Coronary artery (tissue), 2 donors: ENCODE measurements at regions not wholly inside any gene's neighbourhood (a gene's known extent, or its start where the extent isn't known, plus 50 kb on each side); places are given as distances from the start of the nearest gene placed in this dataset.
"Not testable (repeated sequence)": the region's sequence is repeated elsewhere in the genome, so short reads cannot be mapped to it uniquely, and the experiment has no call there.

Source experiments
- DNase-seq: peaks from one replicate; pipeline ENCODE4 v3.0.0-alpha.2; 2017; ENCODE audit warnings: low spot score
- H3K27ac ChIP-seq, 2 donors: fragments of 200-600 bp; sonication (generic); one replicate each; pipeline ENCODE4 v1.5.1; 2016 to 2019
- H3K4me3 ChIP-seq: fragments of 200-600 bp; sonication (generic); 2 replicates; pipeline ENCODE4 v1.5.1; 2016; ENCODE audit warnings: mild to moderate bottlenecking, moderate library complexity
- TF ChIP-seq, protein P1 (sequence below): fragments of 200-600 bp; sonication (generic); IDR thresholded peaks from one replicate; pipeline ENCODE4 v1.5.1; 2019; ENCODE audit warnings: antibody characterized with exemption

DNA sequence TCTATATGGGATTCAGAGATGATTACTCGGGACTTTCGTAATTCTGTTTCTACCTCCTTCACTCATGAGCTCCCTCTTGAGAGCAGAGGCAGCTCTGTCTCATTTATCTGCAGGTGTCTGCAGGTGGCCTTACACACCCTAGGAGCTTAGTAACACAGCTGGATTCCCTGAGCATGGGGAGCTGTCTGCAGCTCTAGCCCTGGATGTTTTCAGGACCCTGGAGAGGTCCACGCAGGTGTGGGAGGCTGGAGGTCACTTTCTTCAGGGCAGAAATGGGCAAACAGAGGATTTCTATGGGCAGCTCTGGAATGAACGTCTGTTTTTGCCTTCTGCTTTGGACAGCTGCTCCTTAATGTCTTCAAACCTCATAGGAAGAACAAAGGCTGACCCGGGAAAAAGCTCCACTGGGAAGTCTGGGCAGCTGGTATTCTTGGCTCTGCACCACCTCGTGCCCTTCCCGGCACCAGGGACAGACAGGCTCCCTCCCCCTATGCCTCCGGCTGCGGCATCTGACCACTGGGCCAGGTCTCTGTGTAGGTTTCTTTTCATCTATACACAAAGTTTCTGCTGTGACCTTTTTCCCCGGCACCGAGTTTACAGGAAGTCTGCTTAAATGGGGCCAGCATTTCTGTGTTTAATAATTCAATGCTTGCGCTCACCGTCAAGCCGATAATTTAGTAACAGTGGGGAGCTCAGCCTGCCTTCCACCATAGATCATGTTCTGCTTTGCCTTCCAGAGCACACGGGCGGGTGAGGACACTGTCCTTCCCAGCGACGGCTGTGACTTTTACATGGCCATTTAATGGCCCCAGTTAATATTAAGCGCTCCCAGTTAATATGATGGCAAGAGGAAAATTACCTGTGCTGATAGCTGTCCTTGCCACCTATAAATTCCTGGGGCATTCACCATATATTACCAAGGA lies 320.2 kb upstream of the SFSWAP start:
- Histone ChIP-seq H3K4me3 (no peak overlapping the region), H3K27ac (no peak overlapping the region)
- DNase-seq = no peak
- TF ChIP-seq, protein P1, sequence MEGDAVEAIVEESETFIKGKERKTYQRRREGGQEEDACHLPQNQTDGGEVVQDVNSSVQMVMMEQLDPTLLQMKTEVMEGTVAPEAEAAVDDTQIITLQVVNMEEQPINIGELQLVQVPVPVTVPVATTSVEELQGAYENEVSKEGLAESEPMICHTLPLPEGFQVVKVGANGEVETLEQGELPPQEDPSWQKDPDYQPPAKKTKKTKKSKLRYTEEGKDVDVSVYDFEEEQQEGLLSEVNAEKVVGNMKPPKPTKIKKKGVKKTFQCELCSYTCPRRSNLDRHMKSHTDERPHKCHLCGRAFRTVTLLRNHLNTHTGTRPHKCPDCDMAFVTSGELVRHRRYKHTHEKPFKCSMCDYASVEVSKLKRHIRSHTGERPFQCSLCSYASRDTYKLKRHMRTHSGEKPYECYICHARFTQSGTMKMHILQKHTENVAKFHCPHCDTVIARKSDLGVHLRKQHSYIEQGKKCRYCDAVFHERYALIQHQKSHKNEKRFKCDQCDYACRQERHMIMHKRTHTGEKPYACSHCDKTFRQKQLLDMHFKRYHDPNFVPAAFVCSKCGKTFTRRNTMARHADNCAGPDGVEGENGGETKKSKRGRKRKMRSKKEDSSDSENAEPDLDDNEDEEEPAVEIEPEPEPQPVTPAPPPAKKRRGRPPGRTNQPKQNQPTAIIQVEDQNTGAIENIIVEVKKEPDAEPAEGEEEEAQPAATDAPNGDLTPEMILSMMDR = no peak

DNA sequence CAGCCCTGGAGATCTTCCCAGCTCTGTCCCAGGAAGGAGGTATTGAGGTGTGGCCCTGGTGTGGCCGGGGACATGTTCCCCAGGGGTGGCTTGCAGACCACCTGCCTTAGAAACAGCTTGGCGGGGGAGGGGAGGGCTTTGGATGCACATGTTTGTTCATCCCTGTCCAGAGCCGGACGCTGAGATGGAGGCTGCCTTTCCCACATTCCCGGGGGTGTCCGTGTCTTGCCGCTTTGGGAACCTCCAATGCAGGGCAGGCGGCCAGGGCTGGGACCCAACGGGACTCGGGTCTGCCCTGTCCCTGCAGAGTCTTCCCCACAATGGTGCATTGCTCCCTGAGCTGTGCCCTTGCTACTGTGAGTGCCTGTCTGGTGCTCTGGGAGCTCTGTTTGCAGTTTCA lies 319.5 kb upstream of the SFSWAP start:
- Histone ChIP-seq H3K27ac (no peak overlapping the region), H3K4me3 (no peak overlapping the region)
- TF ChIP-seq, protein P1 = no peak
- no peak for DNase-seq

DNA sequence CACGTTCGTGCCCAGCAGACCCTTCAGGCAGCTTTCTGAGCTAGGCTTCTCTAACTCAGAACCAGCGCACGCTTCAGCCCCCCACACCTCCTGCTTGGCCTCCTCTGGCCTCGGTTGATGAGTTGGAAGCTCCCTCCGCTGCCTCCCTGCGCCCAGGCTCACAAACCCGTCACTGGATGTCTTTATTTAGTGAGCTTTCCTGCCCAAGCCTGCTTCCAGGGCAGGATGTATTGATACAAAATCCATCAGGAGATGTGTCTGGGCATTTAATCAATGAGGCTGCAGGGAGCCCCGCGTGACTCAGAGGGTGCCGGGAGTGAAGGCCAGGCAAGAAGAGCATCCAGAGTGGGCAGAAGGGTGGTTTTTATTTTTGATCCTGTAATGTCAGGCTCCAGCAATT lies 316.1 kb upstream of the SFSWAP start:
- not testable (repeated sequence) for H3K27ac ChIP-seq, H3K4me3 ChIP-seq, DNase-seq

DNA sequence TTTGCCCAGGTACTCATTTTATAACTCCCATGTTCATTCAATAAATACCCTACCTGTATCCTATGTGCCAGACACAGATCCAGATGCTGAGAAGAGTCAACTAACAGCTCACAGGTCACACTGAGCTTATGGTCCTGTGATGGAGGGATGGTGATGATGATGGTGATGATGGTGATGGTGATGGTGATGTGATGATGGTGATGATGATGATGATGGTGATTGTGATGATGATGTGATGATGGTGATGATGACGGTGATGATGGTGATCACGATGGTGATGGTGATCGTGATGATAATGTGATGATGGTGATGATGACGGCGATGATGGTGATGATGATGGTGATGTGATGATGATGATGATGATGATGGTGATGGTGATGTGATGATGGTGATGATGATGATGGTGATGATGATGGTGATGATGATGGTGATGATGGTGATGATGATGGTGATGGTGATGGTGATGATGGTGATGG lies 315.6 kb upstream of the SFSWAP start:
- not testable (repeated sequence) for H3K27ac ChIP-seq, H3K4me3 ChIP-seq, DNase-seq

DNA sequence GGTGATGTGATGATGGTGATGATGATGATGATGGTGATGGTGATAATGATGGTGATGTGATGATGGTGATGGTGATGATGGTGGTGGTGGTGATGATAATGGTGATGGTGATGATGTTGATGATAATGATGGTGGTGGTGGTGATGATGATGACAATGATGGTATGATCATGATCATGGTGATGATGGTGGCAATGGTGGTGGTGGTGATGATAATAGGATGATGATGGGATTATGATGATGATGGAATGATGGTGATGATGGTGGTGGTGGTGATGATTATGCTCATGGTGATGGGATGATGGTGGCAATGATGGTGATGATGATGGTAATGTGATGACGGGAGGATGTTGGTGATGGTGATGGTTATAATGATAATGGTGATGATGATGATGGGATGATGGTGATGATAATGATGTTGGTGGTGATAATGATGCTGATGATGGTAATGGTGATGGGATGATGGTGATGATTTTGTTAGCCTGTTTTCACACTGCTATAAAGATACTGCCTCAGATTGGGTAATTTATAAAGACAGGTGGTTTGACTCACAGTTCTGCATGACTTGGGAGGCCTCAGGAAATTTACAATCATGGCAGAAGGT lies 314.8 kb upstream of the SFSWAP start:
- Histone ChIP-seq H3K27ac (no peak overlapping the region), H3K4me3 (no peak overlapping the region)
- TF ChIP-seq, protein P1 = no peak
- no peak for DNase-seq

DNA sequence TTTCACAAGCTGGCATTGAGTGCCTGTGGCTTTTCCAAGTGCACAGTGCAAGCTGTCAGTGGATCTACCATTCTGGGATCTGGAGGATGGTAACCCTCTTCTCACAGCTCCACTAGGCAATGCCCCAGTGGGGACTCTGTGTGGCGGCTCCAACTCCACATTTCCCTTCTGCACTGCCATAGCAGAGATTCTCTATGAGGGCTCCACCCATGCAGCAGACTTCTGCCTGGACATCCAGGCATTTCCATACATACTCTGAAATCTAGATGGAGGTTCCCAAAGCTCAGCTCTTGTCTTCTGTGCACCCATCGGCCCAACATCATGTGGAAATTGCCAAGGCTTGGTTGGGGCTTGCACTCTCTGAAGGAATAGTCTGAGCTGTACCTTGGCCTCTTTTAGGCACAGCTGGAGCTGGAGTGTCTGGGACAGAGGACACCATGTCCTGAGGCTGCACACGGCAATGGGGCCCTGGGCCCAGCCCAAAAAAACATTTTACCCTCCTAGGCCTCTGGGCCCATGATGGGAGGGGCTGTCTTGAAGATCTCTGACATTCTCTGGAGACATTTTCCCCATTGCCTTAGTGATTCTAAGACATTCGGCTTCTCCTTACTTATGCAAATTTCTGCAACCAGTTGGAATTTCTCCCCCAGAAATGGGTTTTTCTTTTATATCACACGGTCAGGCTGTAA lies 313.3 kb upstream of the SFSWAP start:
- TF ChIP-seq, protein P1 = no peak

DNA sequence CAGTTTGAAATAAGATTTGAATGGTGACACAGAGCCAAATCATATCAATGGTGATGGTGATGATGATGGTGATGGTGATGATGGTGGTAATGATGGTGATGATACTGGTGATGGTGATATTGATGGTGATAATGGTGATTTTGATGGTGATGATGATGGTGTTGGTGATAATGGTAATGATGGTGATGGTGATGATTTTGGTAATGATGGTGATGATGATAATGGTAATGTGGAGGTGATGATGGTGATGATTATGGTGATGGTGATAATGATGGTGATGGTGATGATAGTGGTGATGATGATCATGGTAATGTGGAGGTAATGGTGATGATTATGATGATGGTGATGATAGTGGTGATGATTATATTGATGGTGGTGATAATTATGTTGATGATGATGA lies 311.9 kb upstream of the SFSWAP start:
- DNase-seq = no peak
- H3K4me3 ChIP-seq = no peak overlapping the region
- TF ChIP-seq, protein P1 = no peak
- no peak overlapping the region for H3K27ac ChIP-seq

More for the DNA sequence above, 313.3 kb upstream of the SFSWAP start:
- Histone ChIP-seq H3K4me3 (no peak overlapping the region), H3K27ac (no peak overlapping the region)
- DNase-seq = no peak

DNA sequence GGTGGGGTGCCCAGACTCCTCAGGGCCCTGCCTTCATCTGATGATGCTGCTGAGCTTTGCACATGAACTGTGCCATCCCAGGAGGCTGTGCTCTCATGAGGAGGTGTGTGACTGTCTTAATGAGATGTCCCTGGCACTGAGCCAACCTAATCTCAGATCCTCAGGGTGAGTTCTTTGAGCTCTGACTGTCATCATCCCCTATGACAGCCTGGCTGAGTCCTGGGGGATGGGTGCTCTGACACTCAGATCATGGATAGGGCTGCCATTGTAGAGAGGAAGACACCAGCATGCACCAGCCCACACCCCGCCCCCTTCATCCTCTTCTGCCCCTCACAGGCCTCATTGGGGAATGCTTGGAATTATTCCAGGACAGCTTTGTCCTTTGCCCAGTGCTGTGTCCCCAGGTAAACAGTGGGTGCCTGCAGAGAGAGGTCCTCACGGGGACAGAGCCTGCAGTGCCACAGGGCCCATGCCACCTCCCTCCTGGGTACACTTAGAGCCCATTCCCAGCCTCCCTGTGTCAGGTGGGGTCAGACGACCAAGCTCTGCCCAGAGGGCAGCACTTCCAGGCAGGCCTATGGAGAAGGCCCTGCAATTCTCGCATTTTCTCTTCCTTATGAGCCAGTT lies 310.1 kb upstream of the SFSWAP start:
- DNase-seq, H3K27ac ChIP-seq, H3K4me3 ChIP-seq: not testable (repeated sequence)

DNA sequence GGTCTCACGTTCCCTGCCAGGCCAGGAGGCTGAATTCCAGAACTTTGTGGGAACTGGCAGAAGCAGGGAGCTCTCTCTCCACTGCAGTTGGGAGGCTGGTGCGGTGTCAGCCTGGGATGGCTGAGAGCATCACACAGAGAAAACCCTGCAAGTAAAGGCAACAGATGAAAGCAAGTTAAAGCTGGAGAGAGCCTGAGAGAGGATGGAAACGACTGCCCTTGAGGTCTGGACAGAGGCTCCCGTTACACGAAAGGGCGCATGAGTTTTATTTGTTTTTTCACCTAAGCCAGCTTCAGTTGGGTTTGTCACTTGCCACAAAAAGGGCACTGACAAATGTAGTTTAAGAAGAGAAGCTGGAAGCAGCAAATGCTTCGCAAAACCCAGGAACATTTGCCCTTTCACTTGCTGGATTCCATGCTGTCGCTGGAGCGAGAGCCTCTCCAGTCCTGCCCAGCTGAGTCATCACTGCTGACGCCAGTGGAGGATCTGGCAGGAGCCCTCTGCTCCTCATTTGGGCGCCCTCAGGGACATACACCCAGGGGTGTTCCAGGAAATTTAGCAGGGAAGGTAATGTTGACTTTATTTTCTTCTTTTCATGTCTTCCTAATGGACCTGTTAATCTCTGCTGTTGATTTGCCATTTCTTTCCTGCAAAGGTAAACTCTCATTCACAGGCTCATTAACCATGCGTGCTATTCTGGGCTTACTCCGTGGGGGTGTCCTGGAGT lies 308.8 kb upstream of the SFSWAP start:
- H3K4me3 ChIP-seq, H3K27ac ChIP-seq, DNase-seq: not testable (repeated sequence)
